BLaER1 treated with 17β-estradiol and CSF1 and Interleukin-3, amounts not matched to agents 10 nM and 100 nM (cell line): ENCODE measurements at regions not wholly inside any gene's neighbourhood (a gene's known extent, or its start where the extent isn't known, plus 50 kb on each side); places are given as distances from the start of the nearest gene placed in this dataset.
"Not testable (repeated sequence)": the region's sequence is repeated elsewhere in the genome, so short reads cannot be mapped to it uniquely, and the experiment has no call there.

Experiments
- H3K27ac ChIP-seq, 11 experiments: shearing (Covaris generic); formaldehyde crosslinking; 2 replicates each; pipeline ENCODE4 v1.8.1; 2022
- H3K27me3 ChIP-seq, 11 experiments: shearing (Covaris generic); formaldehyde crosslinking; 2 replicates each; pipeline ENCODE4 v1.8.1; 2022
- H3K36me3 ChIP-seq, 11 experiments: shearing (Covaris generic); formaldehyde crosslinking; 2 replicates each; pipeline ENCODE4 v1.8.1; 2022
- H3K4me1 ChIP-seq, 10 experiments: shearing (Covaris generic); formaldehyde crosslinking; 2 replicates each; pipeline ENCODE4 v1.8.1; 2022
- H3K4me2 ChIP-seq, 11 experiments: shearing (Covaris generic); formaldehyde crosslinking; 2 replicates each; pipeline ENCODE4 v1.8.1; 2022
- H3K4me3 ChIP-seq, 10 experiments: shearing (Covaris generic); formaldehyde crosslinking; 2 replicates each; pipeline ENCODE4 v1.8.1; 2022
- H3K9ac ChIP-seq, 11 experiments: shearing (Covaris generic); formaldehyde crosslinking; 2 replicates each; pipeline ENCODE4 v1.8.1; 2022
- H3K9me3 ChIP-seq, 11 experiments: shearing (Covaris generic); formaldehyde crosslinking; replicated peaks in 1 of 11; 2 replicates each; pipeline ENCODE4 v1.8.1; 2022
- H4K20me1 ChIP-seq, 11 experiments: shearing (Covaris generic); formaldehyde crosslinking; 2 replicates each; pipeline ENCODE4 v1.8.1; 2022
- Cebpa-rat ChIP-seq, 11 experiments: shearing (Covaris generic); IDR thresholded peaks; 2 replicates each; pipeline ENCODE4 v1.8.1; 2022

DNA sequence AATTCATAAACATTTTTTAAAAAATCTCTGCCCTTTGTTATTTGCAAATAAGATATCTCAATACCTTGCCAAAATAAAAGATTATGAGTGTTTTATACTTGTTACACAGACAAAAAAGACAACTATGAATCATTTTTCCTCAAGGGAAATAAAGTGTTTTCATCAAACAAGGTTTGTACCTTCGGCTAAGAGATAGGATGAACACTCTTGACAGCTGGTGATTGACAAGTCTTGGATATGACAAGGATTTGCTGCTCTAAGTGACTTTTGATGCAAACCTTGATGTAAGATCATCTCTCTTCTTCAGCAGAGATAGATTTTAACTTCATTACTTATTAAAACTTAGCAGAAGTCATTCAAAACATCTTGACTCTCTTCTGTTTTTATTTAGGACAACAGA is 514.3 kb upstream of the IRAK1BP1 start:
- no peaks in the 10 kb centered on the region for H3K9me3 ChIP-seq
- H3K4me3 ChIP-seq: no peak overlapping the region
- no peaks in the 10 kb centered on the region for H3K27me3 ChIP-seq
- no peaks in the 10 kb centered on the region for H3K4me1 ChIP-seq
- no peak overlapping the region for H3K27ac ChIP-seq
- no peaks in the 10 kb centered on the region for H3K36me3 ChIP-seq
- H3K4me2 ChIP-seq: no peak overlapping the region
- no peak for TF ChIP-seq Cebpa-rat (IDR thresholded peaks at IDR 0.05)
- H4K20me1 ChIP-seq: no peaks in the 10 kb centered on the region
- no peak overlapping the region for H3K9ac ChIP-seq

DNA sequence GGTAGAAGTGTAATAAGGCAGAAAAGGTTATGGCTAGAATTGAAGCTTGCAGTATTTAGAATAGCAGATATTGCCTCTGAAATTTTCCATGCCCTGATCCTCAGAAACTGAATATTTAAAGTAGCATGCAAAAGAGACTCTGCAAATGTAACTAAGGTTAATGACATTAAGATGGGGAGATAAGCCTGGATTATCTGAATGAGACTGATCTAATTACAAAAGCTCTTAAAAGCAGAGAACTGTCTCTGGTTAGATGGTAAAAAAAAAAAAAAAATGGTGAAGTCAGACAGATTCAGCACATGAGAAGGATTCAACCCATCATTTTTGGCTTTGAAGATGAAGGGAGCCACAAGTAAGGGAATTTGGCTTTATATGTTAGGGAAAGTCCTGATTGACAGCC is 503.7 kb upstream of the IRAK1BP1 start:
- Histone ChIP-seq H3K36me3 (no peaks in the 10 kb centered on the region), H4K20me1 (no peaks in the 10 kb centered on the region), H3K9me3 (peaks cover 0 to 1% (median 0%) of the 10 kb centered on the region in 11 experiments; a peak in 1 of 22 replicates), H3K4me2 (no peak overlapping the region), H3K4me3 (no peak overlapping the region), H3K4me1 (no peaks in the 10 kb centered on the region), H3K27me3 (no peaks in the 10 kb centered on the region), H3K9ac (no peak overlapping the region), H3K27ac (no peak overlapping the region)
- no peak for TF ChIP-seq Cebpa-rat (IDR thresholded peaks at IDR 0.05)

DNA sequence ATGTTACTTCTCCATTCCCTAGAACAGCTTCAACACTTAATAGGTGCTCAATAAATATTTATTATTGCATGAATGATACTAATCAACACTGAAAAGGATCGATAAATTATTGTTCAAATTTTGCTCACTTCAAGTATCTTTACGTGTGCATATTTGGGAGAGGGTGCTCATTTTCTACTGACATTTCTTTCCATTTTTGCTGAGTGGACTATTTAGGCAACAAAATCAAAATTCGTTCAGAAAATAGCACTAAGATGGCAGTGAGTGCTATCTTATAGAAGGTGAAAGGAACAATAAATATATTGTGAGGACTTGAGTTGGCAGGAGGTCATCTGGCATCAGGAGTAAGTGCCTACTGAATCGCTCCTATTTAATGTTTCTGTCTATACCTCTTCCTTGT is 501.9 kb upstream of the IRAK1BP1 start:
- no peak for TF ChIP-seq Cebpa-rat (IDR thresholded peaks at IDR 0.05)

DNA sequence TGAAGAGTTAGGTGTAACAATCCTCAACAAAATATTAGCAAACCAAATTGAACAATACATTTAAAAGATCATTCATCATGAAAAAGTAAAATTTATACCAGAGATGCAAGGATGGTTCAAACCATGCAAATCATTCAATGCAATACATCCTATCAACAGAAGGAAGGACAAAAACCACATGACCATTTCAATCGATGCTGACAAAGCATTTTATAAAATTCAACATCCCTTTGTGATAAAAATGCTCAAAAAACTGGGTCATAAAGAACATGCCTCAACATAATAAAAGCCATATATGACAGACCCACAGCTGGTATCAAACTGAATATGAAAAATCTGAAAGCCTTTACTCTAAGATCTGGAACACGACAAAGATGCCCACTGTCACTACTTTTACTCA is 490.3 kb upstream of the IRAK1BP1 start:
- no peak overlapping the region for H3K27ac ChIP-seq
- H3K27me3 ChIP-seq: no peaks in the 10 kb centered on the region
- no peaks in the 10 kb centered on the region for H3K4me1 ChIP-seq
- no peak overlapping the region for H3K9ac ChIP-seq
- H3K4me3 ChIP-seq: no peak overlapping the region
- peaks cover 0 to 16% (median 3%) of the 10 kb centered on the region in 11 experiments; a peak in 6 of 22 replicates for H3K9me3 ChIP-seq
- H3K36me3 ChIP-seq: no peaks in the 10 kb centered on the region
- no peak overlapping the region for H3K4me2 ChIP-seq
- H4K20me1 ChIP-seq: no peaks in the 10 kb centered on the region
- no peak for TF ChIP-seq Cebpa-rat (IDR thresholded peaks at IDR 0.05)

More for the DNA sequence above, 501.9 kb upstream of the IRAK1BP1 start:
- Histone ChIP-seq H3K9me3 (no peaks in the 10 kb centered on the region), H3K36me3 (no peaks in the 10 kb centered on the region), H3K9ac (no peak overlapping the region), H3K27me3 (no peaks in the 10 kb centered on the region), H3K4me2 (no peak overlapping the region), H3K4me1 (no peaks in the 10 kb centered on the region), H3K27ac (no peak overlapping the region), H4K20me1 (no peaks in the 10 kb centered on the region), H3K4me3 (no peak overlapping the region)

DNA sequence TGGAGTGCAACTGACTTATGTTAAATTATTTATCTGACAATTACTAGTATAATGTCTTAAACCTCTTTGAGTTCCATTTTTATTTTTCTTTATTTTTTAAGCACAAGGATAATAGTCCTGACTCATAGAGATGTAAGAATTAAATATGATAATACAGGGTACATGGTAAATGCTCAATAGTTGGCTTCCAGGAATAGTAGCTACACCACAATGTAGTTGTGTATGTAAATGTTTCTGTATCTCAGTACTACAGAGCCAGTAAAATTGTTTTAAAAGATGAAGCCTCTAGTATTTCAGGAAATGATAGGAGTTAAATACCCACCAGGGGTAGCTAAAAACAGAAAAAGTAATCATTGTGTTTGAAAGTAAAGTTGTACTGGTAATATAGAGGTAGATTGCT is 487.4 kb upstream of the IRAK1BP1 start:
- H3K9me3 ChIP-seq: peaks cover 0 to 11% (median 0%) of the 10 kb centered on the region in 11 experiments; a peak in 3 of 22 replicates
- H3K27ac ChIP-seq: no peak overlapping the region
- H4K20me1 ChIP-seq: no peaks in the 10 kb centered on the region
- H3K36me3 ChIP-seq: no peaks in the 10 kb centered on the region
- no peaks in the 10 kb centered on the region for H3K4me1 ChIP-seq
- H3K4me3 ChIP-seq: no peak overlapping the region
- no peak overlapping the region for H3K9ac ChIP-seq
- H3K4me2 ChIP-seq: no peak overlapping the region
- TF ChIP-seq Cebpa-rat (IDR thresholded peaks at IDR 0.05): no peak
- no peaks in the 10 kb centered on the region for H3K27me3 ChIP-seq

- Histone ChIP-seq H3K9ac (no peak overlapping the region), H3K4me3 (no peak overlapping the region), H3K4me2 (no peak overlapping the region), H3K36me3 (no peaks in the 10 kb centered on the region), H3K27me3 (no peaks in the 10 kb centered on the region), H3K9me3 (peaks cover 0 to 9% (median 0%) of the 10 kb centered on the region in 11 experiments; a peak in 2 of 22 replicates), H3K4me1 (no peaks in the 10 kb centered on the region), H4K20me1 (no peaks in the 10 kb centered on the region), H3K27ac (no peak overlapping the region)
- no peak for TF ChIP-seq Cebpa-rat (IDR thresholded peaks at IDR 0.05)
These were observed 486.8 kb upstream of the IRAK1BP1 start for GRCh38 chr6:78380541-78380940.

GRCh38 chr6:78383968-78384367 is 483.4 kb upstream of the IRAK1BP1 start:
- Histone ChIP-seq H3K9me3 (peaks cover 15 to 39% (median 23%) of the 10 kb centered on the region in 11 experiments), H3K9ac (no peak overlapping the region), H3K4me1 (no peaks in the 10 kb centered on the region), H4K20me1 (no peaks in the 10 kb centered on the region), H3K36me3 (no peaks in the 10 kb centered on the region), H3K4me3 (no peak overlapping the region), H3K4me2 (no peak overlapping the region), H3K27ac (no peak overlapping the region), H3K27me3 (no peaks in the 10 kb centered on the region)
- no peak for TF ChIP-seq Cebpa-rat (IDR thresholded peaks at IDR 0.05)

DNA sequence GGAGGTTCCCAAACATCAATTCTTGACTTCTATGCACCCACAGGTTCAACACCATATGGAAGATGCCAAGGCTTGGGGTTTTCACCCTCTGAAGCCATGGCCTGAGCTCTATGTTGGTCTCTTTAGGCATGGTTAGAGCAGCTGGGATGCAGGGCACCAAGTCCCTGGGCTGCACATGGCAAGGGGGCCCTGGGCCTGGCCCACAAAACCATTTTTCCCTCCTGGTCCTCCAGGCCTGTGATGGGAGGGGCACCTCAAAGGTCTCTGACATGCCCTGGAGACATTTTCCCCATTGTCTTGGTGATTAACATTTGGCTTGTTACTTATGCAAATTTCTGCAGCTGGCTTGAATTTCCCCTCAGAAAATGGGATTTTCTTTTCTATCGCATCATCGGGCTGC is 480.5 kb upstream of the IRAK1BP1 start:
- H4K20me1 ChIP-seq, H3K27ac ChIP-seq, H3K4me3 ChIP-seq, H3K9ac ChIP-seq, H3K4me1 ChIP-seq, H3K4me2 ChIP-seq, H3K27me3 ChIP-seq, H3K36me3 ChIP-seq: not testable (repeated sequence)
- H3K9me3 ChIP-seq: peaks cover 15 to 43% (median 25%) of the 10 kb centered on the region in 11 experiments

DNA sequence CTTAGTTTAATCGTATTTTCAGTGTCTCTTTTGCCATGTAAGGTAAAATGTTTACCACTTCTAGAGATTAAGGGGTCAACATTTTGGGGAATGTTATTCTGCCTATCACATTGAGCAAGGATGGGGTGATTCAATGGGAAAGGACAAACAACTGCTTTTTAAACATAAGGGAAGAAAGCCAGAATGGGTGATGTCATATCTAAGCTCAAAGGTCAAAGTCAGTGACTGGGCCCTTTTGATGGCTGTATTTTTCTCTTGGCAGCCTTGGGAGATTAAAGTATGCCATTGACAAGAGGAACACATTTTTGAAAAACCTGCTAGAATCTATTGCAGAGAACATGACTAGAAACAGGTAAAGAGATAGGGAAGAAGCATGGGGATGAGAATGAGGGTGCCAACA is 477.3 kb upstream of the IRAK1BP1 start:
- no peak overlapping the region for H3K4me3 ChIP-seq
- TF ChIP-seq Cebpa-rat (IDR thresholded peaks at IDR 0.05): no peak
- H3K9ac ChIP-seq: no peak overlapping the region
- H3K27ac ChIP-seq: no peak overlapping the region
- H3K9me3 ChIP-seq: peaks cover 15 to 43% (median 25%) of the 10 kb centered on the region in 11 experiments
- H3K4me2 ChIP-seq: no peak overlapping the region
- no peaks in the 10 kb centered on the region for H3K4me1 ChIP-seq
- no peaks in the 10 kb centered on the region for H4K20me1 ChIP-seq
- no peaks in the 10 kb centered on the region for H3K27me3 ChIP-seq
- H3K36me3 ChIP-seq: no peaks in the 10 kb centered on the region

- Histone ChIP-seq H3K4me2 (no peak overlapping the region), H3K27ac (no peak overlapping the region), H3K27me3 (no peaks in the 10 kb centered on the region), H3K4me3 (no peak overlapping the region), H4K20me1 (no peaks in the 10 kb centered on the region), H3K36me3 (no peaks in the 10 kb centered on the region), H3K9ac (no peak overlapping the region), H3K9me3 (no peaks in the 10 kb centered on the region), H3K4me1 (no peaks in the 10 kb centered on the region)
- TF ChIP-seq Cebpa-rat (IDR thresholded peaks at IDR 0.05): no peak
These were observed 469.9 kb upstream of the IRAK1BP1 start for GRCh38 chr6:78397499-78397898.

- Histone ChIP-seq H3K4me2 (no peak overlapping the region), H3K9ac (no peak overlapping the region), H3K4me3 (no peak overlapping the region), H3K9me3 (no peaks in the 10 kb centered on the region), H4K20me1 (no peaks in the 10 kb centered on the region), H3K4me1 (no peaks in the 10 kb centered on the region), H3K27ac (no peak overlapping the region), H3K36me3 (no peaks in the 10 kb centered on the region), H3K27me3 (no peaks in the 10 kb centered on the region)
- TF ChIP-seq Cebpa-rat (IDR thresholded peaks at IDR 0.05): no peak
These were observed 469.1 kb upstream of the IRAK1BP1 start for GRCh38 chr6:78398292-78398691.
